Inferior parietal cortex (tissue), 1 donor: ENCODE measurements at regions not wholly inside any gene's neighbourhood (a gene's known extent, or its start where the extent isn't known, plus 50 kb on each side); places are given as distances from the start of the nearest gene placed in this dataset.
"Not testable (repeated sequence)": the region's sequence is repeated elsewhere in the genome, so short reads cannot be mapped to it uniquely, and the experiment has no call there.

ENCODE experiments used
- DNase-seq: peaks from one replicate; pipeline ENCODE4 v3.0.0-alpha.2; 2016; ENCODE audit errors: extremely low spot score

GRCh38 chr1:230591678-230592077 lies 50.6 kb upstream of the COG2 start:
- no peak for DNase-seq

- no peak for DNase-seq
Observed at GRCh38 chr1:230589951-230590350, 52.3 kb upstream of the COG2 start.

GRCh38 chr1:230588323-230588746 lies 53.9 kb upstream of the COG2 start:
- no peak for DNase-seq

DNA sequence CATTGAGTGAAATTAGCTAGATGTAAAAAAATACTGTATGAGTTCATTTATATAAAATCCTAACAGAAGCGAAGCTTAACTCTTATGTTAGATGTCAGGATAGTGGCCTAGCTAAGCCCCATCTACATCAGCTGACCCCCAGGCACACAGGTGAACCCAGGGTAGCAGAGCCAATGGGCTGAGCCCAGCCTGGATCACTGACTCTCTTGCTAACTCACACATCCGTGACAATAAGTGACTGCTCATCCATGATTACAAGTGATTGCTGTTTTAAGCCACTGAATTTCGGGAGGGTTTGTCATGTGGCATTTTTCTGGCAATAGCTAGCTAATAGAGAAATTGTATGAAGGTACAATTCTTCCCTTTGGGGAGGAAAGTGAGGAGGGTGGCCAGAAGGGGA lies 55.2 kb upstream of the COG2 start:
- no peak for DNase-seq

GRCh38 chr1:230584660-230585059 lies 57.6 kb upstream of the COG2 start:
- no peak for DNase-seq

- no peak for DNase-seq
Observed at GRCh38 chr1:230581446-230582079, 60.7 kb upstream of the COG2 start.

DNA sequence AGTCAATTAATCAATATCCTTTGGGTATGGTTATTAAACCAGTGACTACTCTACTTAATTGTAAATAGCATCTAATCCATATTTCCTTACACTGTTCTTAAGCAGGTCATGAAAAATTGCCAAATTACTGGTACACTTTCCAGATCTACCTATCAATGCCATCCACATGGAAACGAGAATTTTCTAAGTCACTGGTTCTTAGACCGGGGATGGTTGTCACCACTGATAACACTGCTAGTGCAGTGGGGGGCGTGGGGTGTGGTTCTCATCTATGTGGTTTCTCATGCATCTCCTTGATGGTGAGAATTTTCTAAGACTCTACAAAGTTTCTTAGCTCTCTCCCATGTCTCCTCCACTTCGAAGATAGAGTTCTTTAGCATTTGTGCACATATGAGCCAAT lies 63.7 kb upstream of the COG2 start:
- no peak for DNase-seq

- no peak for DNase-seq
Observed at GRCh38 chr1:230577537-230577936, 64.7 kb upstream of the COG2 start.

- DNase-seq: no peak
Observed at GRCh38 chr1:230575886-230576500, 66.3 kb upstream of the COG2 start.

GRCh38 chr1:230574502-230574901 lies 67.8 kb upstream of the COG2 start:
- no peak for DNase-seq

GRCh38 chr1:230573658-230574057 lies 68.6 kb upstream of the COG2 start:
- no peak for DNase-seq

- no peak for DNase-seq
Observed at GRCh38 chr1:230572121-230573105, 69.9 kb upstream of the COG2 start.

GRCh38 chr1:230570724-230571360 lies 71.4 kb upstream of the COG2 start:
- no peak for DNase-seq

DNA sequence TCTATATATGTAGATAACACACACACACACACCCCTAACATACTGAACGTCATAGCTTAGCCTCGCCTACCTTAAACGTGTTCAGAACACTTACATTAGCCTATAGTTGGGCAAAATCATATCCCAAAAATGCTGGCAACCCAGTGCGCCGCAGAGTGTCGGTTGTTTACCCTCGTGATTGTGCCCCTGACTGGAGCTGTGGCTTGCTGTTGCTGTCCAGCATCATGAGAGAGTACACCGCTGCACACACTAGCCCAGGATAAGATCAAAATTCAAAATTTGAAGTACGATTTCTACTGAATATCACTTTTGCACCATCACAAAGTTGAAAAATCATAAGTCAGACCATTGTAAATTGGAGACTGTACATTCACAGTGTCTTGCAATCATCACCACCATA lies 73.1 kb upstream of the COG2 start:
- DNase-seq: no peak

DNA sequence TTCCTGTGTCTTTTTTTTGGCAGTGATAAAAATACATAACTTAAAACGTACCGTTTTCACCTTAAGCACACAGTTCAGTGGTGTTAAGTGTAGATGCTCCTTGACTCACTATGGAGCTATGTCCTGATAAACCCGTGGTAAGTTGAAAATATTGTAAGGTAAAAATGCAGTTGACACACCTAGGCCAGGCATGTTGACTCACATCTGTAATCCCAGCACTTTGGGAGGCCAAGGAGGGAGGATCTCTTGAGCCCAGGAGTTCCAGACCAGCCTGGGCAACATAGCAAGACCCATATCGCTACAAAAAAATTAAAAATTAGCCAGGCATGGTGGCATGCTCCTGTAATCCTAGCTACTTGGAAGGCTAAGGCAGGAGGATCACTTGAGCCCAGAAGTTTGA lies 73.6 kb upstream of the COG2 start:
- no peak for DNase-seq

GRCh38 chr1:230568008-230568407 lies 74.3 kb upstream of the COG2 start:
- no peak for DNase-seq

DNA sequence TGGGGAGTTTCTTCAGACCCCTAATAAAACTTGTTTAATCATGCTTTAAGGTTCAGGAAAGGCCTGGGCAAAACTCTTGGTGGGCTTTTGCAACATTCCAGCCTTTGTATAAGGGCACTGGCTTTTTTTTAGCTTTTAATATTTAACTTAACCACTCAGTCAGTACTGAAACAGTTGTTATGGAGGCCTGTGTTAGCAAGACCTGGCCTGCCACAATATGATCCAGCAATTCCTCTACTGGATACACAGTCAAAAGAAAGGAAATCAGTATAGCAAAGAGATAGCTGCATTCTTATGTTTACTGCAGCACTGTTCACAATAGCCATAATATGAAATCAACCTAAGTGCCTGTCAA lies 75.1 kb upstream of the COG2 start:
- no peak for DNase-seq

- not testable (repeated sequence) for DNase-seq
Observed at GRCh38 chr1:230566532-230567220, 75.6 kb upstream of the COG2 start.

- no peak for DNase-seq
Observed at GRCh38 chr1:230565141-230565540, 77.1 kb upstream of the COG2 start.

DNA sequence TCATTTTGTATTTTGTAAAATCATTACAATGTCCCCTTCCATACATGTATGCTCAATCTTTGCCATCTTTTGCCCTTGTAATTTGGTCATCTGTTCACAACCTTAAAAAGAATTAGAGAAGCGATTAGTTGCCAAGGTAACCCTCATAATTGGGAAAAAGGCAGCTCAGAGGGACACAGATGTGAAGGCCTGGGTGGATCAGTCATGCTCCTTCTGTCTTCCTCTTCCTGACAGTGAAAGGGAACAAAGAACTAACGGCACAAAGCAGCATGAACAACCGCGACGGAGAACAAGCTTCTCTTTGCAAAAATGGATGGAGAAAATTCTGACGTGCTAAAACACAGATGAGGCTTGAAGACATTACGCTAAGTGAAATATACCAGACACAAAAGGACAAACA lies 78.7 kb upstream of the COG2 start:
- no peak for DNase-seq

DNA sequence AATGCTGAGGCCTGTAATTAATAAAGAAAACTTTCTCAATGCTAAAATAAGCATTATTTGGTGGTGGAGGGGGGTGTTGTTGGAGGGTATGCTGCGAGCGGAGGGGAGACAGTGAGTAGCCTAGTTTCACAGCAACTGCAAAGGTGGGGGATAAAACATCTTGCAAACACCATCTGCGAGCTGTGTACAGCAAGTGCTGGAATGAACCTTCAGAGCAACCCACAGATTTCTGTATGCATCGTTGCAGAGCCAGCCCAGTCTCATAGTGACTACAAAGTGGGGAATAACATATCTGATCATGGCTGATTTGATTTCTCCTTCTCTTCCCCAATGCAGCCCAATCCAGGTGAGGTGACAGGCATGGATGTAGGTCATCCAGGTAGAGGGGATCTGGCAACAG lies 80.7 kb upstream of the COG2 start:
- no peak for DNase-seq

DNA sequence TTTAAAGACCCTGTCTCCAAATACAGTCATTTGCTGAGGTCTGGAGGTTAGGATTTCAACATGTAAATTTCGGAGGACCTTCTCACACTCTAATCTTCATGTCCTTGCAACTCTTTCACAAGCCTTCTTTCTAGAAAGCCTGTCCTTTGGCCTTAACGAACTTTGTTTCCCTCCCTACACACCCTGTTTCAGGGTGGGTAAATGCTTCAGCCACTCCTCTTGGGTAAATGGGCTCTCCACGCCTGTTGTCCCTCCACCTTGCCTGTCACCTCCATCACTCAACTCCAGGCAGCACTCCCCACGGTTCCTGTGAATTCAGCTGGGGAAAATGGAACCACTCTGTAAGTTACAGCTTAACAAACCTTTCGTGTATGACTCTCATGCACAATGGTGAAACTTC lies 84.0 kb upstream of the COG2 start:
- DNase-seq: no peak
